ENCODE measurements at regions not wholly inside any gene's neighbourhood (a gene's known extent, or its start where the extent isn't known, plus 50 kb on each side); places are given as distances from the start of the nearest gene placed in this dataset.
"Not testable (repeated sequence)": the region's sequence is repeated elsewhere in the genome, so short reads cannot be mapped to it uniquely, and the experiment has no call there.

DNA sequence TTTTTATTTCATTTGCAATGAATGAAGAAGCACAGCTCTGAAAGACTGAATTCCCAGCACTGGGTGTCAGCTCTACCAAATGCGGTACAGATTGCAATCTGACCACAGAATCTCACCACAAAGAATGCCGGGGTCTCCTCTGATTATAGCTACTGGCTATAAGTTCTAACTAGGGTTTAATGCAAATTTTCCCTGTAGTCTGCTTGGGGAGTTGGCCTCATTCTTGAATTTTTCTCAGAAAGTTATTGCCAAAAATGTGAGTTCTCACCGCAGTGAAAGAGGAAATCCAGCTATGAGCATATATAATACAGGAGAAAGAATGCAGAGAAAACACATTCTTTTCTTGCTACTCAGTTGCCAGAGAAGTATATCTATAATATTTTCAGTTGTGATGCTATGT, 1255.7 kb upstream of the LRRTM3 start:
- H3K27ac Mint-ChIP-seq (ENCODE audit: unreplicated experiment), result no peak overlapping the region
- POLR2A ChIA-PET, result no interaction called here
- DNase-seq, result no peak

DNA sequence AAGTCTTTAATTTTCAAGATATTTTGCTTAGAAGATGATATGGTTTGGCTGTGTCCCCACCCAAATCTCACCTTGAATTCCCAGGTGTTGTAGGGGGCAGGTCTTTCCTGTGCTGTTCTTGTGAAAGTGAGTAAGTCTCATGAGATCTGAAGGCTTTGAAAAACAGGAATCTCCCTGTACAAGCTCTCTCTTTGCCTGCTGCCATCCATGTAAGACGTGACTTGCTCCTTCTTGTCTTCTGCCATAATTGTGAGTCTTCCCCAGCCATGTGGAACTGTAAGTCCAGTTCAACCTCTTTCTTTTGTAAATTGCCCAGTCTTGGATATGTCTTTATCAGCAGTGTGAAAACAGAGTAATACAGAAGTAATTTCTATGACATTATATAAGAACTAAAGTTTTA, 1255.2 kb upstream of the LRRTM3 start:
- H3K27me3 ChIP-seq (replicated peaks; ENCODE audit: control insufficient read depth, insufficient read depth, low read length); DNase-seq; H3K4me3 Mint-ChIP-seq (ENCODE audit: unreplicated experiment); H3K27me3 Mint-ChIP-seq (ENCODE audit: insufficient read depth, unreplicated experiment); H3K36me3 Mint-ChIP-seq (ENCODE audit: insufficient read depth, unreplicated experiment); H3K4me3 ChIP-seq (ENCODE audit: low read depth, low read length); H3K9me3 ChIP-seq; POLR2A ChIA-PET; intact Hi-C loops (cut with micrococcal nuclease; ENCODE audit: unreplicated experiment); BruUV-seq (replicated peaks); H3K36me3 ChIP-seq (ENCODE audit: control insufficient read depth, insufficient read depth, low read length); H3K27ac Mint-ChIP-seq (ENCODE audit: unreplicated experiment); CTCF ChIA-PET; H3K4me1 Mint-ChIP-seq (ENCODE audit: low read depth, unreplicated experiment): not testable (repeated sequence)
- H3K9me3 Mint-ChIP-seq (ENCODE audit: unreplicated experiment), result peaks cover 52% of the 10 kb centered on the region
- H3K4me1 ChIP-seq, result peaks cover 14% of the 10 kb centered on the region

More for the DNA sequence above, 1255.7 kb upstream of the LRRTM3 start:
- no peaks in the 10 kb centered on the region for H3K36me3 ChIP-seq (ENCODE audit: control insufficient read depth, insufficient read depth, low read length)
- CTCF ChIA-PET, result no interaction called here
- H3K4me3 ChIP-seq (ENCODE audit: low read depth, low read length), result no peak overlapping the region
- H3K27me3 ChIP-seq (replicated peaks; ENCODE audit: control insufficient read depth, insufficient read depth, low read length), result no peaks in the 10 kb centered on the region
- H3K4me1 ChIP-seq, result peaks cover 9% of the 10 kb centered on the region
- TF ChIP-seq, protein P1, sequence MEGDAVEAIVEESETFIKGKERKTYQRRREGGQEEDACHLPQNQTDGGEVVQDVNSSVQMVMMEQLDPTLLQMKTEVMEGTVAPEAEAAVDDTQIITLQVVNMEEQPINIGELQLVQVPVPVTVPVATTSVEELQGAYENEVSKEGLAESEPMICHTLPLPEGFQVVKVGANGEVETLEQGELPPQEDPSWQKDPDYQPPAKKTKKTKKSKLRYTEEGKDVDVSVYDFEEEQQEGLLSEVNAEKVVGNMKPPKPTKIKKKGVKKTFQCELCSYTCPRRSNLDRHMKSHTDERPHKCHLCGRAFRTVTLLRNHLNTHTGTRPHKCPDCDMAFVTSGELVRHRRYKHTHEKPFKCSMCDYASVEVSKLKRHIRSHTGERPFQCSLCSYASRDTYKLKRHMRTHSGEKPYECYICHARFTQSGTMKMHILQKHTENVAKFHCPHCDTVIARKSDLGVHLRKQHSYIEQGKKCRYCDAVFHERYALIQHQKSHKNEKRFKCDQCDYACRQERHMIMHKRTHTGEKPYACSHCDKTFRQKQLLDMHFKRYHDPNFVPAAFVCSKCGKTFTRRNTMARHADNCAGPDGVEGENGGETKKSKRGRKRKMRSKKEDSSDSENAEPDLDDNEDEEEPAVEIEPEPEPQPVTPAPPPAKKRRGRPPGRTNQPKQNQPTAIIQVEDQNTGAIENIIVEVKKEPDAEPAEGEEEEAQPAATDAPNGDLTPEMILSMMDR (IDR thresholded peaks at IDR 0.05; ENCODE audit: insufficient read depth in 1 of 2, low read depth in 1 of 2, low read length in 1 of 2, severe bottlenecking in 1 of 2, unreplicated experiment in 1 of 2), result no peak
- no peaks in the 10 kb centered on the region for H3K9me3 ChIP-seq
- H3K27me3 Mint-ChIP-seq (ENCODE audit: insufficient read depth, unreplicated experiment), result no peaks in the 10 kb centered on the region
- H3K4me3 Mint-ChIP-seq (ENCODE audit: unreplicated experiment), result no peak overlapping the region
- H3K4me1 Mint-ChIP-seq (ENCODE audit: low read depth, unreplicated experiment), result peaks cover 4% of the 10 kb centered on the region
- H3K36me3 Mint-ChIP-seq (ENCODE audit: insufficient read depth, unreplicated experiment), result no peaks in the 10 kb centered on the region
- BruUV-seq (replicated peaks), result no TSS peak
- H3K9me3 Mint-ChIP-seq (ENCODE audit: unreplicated experiment), result peaks cover 53% of the 10 kb centered on the region
- intact Hi-C loops (cut with micrococcal nuclease; ENCODE audit: unreplicated experiment), result no loop called here

DNA sequence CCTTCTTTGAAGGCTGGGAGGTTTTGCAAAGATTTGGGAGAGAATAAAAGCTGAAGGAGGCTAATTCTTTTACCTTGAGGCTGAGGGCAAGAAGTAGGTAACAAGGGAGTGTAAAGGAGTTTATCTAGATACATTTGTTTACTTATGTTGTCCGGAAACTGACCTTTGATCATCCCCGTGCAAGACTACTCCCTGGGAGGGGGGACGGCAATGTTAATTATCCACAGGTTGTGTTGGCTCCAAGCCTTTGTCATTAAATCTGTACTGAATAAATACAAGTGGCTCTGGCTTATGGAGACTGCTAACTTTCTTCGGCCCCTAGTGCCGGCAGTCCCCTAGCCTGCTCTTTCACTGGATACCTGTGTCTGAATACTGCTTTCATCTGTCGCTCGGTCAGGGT, 1250.6 kb upstream of the LRRTM3 start:
- Histone ChIP-seq H3K9me3 (peaks cover 14% of the 10 kb centered on the region), H3K4me1 (peaks cover 19% of the 10 kb centered on the region), H3K36me3 (ENCODE audit: control insufficient read depth, insufficient read depth, low read length) (no peaks in the 10 kb centered on the region; the same call in 1 of the 2 replicates), H3K27me3 (replicated peaks; ENCODE audit: control insufficient read depth, insufficient read depth, low read length) (no peaks in the 10 kb centered on the region), H3K4me3 (ENCODE audit: low read depth, low read length) (no peak overlapping the region)
- BruUV-seq (replicated peaks), result no TSS peak
- Mint-ChIP-seq H3K9me3 (ENCODE audit: unreplicated experiment) (peaks cover 48% of the 10 kb centered on the region), H3K27me3 (ENCODE audit: insufficient read depth, unreplicated experiment) (no peaks in the 10 kb centered on the region), H3K4me3 (ENCODE audit: unreplicated experiment) (peak overlapping the region; percentile 5), H3K4me1 (ENCODE audit: low read depth, unreplicated experiment) (peaks cover 7% of the 10 kb centered on the region), H3K27ac (ENCODE audit: unreplicated experiment) (peak overlapping the region; percentile 25), H3K36me3 (ENCODE audit: insufficient read depth, unreplicated experiment) (no peaks in the 10 kb centered on the region)
- ChIA-PET CTCF (no interaction called here), POLR2A (no interaction called here)
- peak; percentile 76 to 83 for DNase-seq
- TF ChIP-seq, protein P1 (IDR thresholded peaks at IDR 0.05; ENCODE audit: insufficient read depth in 1 of 2, low read depth in 1 of 2, low read length in 1 of 2, severe bottlenecking in 1 of 2, unreplicated experiment in 1 of 2), result no peak
- intact Hi-C loops (cut with micrococcal nuclease; ENCODE audit: unreplicated experiment), result no loop called here

DNA sequence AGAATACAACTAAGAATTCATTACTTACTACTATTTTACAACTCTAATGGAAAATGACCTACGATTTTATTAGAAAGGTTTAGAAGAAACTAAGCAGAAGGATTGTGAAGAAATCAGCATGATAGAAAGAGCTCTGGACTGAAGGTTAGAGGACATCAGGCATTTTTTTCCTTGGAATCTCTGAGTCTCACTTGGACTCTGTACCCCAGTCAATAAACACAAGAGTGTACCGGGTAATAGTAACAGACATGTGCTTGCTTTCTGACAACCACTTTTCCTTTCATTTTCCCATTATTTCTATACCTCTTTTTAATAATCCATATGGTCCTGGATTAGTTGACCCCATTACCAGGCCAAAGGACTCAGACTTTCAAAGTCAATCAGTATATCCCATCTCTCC, 1240.9 kb upstream of the LRRTM3 start:
- H3K4me3 ChIP-seq (ENCODE audit: low read depth, low read length), result no peak overlapping the region
- H3K36me3 ChIP-seq (ENCODE audit: control insufficient read depth, insufficient read depth, low read length), result no peaks in the 10 kb centered on the region
- BruUV-seq (replicated peaks), result no TSS peak
- no peak overlapping the region for H3K4me3 Mint-ChIP-seq (ENCODE audit: unreplicated experiment)
- no peaks in the 10 kb centered on the region for H3K27me3 Mint-ChIP-seq (ENCODE audit: insufficient read depth, unreplicated experiment)
- H3K36me3 Mint-ChIP-seq (ENCODE audit: insufficient read depth, unreplicated experiment), result no peaks in the 10 kb centered on the region
- no peaks in the 10 kb centered on the region for H3K9me3 ChIP-seq
- TF ChIP-seq, protein P1 (IDR thresholded peaks at IDR 0.05; ENCODE audit: insufficient read depth in 1 of 2, low read depth in 1 of 2, low read length in 1 of 2, severe bottlenecking in 1 of 2, unreplicated experiment in 1 of 2), result no peak
- intact Hi-C loops (cut with micrococcal nuclease; ENCODE audit: unreplicated experiment), result no loop called here
- POLR2A ChIA-PET, result no interaction called here
- H3K4me1 Mint-ChIP-seq (ENCODE audit: low read depth, unreplicated experiment), result peaks cover 9% of the 10 kb centered on the region
- H3K4me1 ChIP-seq, result peaks cover 10% of the 10 kb centered on the region; the same call in 1 of the 2 replicates
- H3K27ac Mint-ChIP-seq (ENCODE audit: unreplicated experiment), result no peak overlapping the region
- CTCF ChIA-PET, result no interaction called here
- no peaks in the 10 kb centered on the region for H3K9me3 Mint-ChIP-seq (ENCODE audit: unreplicated experiment)
- no peaks in the 10 kb centered on the region for H3K27me3 ChIP-seq (replicated peaks; ENCODE audit: control insufficient read depth, insufficient read depth, low read length)
- DNase-seq, result no peak

Data from Caco-2 (cell line).